ENCODE measurements at regions not wholly inside any gene's neighbourhood (a gene's known extent, or its start where the extent isn't known, plus 50 kb on each side); places are given as distances from the start of the nearest gene placed in this dataset.

DNA sequence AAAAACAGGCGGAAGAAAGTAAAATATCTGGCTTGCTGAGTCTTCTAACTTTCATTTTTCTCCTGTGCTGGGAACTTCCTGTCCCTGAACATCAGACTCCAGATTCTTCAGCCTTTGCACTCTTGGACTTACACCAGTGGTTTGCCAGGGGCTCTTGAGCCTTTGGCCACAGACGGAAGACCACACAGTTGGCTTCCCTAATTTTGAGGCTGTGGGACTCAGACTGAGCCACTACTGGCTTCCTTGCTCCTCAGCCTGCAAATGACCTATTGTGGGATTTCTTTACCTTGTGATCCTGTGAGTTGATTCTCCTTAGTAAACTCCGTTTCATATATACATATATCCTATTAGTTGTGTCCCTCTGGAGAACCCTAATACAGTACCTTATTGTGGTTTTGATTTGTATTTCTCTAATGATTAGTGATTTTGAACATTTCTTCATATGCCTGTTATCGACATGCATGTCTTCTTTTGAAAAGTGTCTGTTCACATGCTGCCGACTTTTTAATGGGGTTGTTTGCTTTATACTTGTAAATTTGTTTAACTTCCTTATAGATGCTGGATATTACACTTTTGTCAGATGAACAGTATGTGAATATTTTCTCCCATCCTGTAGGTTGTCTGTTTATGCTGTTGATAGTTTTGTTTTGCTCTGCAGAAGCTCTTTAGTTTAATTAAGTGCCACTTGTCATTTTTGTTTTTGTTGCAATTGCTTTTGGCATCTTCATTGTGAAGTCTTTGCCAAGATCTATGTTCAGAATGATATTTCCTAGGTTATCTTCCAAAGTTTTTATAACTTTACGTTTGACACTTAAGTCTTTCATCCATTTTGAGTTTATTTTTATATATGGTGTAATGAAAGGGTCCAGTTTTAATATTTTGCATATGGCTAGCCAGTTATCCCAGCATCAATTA, 348.8 kb upstream of the SETBP1 start:
- no peak overlapping the region for H3K4me3 Mint-ChIP-seq (ENCODE audit: unreplicated experiment)
- H3K36me3 Mint-ChIP-seq (ENCODE audit: low read depth): no peaks in the 10 kb centered on the region
- no peaks in the 10 kb centered on the region for H3K4me1 Mint-ChIP-seq (ENCODE audit: low read depth)
- H3K9me3 Mint-ChIP-seq (ENCODE audit: low read depth): peaks cover 12% of the 10 kb centered on the region
- no peak overlapping the region for H3K27ac Mint-ChIP-seq (ENCODE audit: unreplicated experiment)
- DNase-seq (ENCODE audit: low spot score): no peak
- no peaks in the 10 kb centered on the region for H3K27me3 Mint-ChIP-seq (ENCODE audit: low read depth)
- TF ChIP-seq, protein P1, sequence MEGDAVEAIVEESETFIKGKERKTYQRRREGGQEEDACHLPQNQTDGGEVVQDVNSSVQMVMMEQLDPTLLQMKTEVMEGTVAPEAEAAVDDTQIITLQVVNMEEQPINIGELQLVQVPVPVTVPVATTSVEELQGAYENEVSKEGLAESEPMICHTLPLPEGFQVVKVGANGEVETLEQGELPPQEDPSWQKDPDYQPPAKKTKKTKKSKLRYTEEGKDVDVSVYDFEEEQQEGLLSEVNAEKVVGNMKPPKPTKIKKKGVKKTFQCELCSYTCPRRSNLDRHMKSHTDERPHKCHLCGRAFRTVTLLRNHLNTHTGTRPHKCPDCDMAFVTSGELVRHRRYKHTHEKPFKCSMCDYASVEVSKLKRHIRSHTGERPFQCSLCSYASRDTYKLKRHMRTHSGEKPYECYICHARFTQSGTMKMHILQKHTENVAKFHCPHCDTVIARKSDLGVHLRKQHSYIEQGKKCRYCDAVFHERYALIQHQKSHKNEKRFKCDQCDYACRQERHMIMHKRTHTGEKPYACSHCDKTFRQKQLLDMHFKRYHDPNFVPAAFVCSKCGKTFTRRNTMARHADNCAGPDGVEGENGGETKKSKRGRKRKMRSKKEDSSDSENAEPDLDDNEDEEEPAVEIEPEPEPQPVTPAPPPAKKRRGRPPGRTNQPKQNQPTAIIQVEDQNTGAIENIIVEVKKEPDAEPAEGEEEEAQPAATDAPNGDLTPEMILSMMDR (IDR thresholded peaks at IDR 0.05): no peak

DNA sequence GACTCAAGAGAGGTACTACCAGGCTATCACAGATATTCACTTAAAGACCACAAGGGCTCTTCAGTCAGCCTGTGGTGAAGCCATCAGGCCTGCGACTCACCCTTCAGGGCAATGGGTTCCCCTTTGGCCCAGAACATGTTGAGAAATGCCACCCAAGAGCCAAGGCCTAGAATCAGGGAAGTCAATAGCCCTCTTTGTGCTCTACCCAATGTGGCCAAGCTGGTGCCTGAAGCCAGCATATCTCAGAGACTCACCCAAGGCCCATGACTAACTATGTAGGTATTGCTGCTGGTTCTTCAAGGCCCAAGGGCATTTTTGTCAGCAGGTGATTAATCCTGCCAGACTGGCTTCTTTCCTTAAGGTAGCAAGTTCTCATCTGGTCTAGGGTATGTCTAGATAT, 338.9 kb upstream of the SETBP1 start:
- H3K9me3 Mint-ChIP-seq (ENCODE audit: low read depth): peaks cover 25% of the 10 kb centered on the region
- no peak overlapping the region for H3K27ac Mint-ChIP-seq (ENCODE audit: unreplicated experiment)
- no peak overlapping the region for H3K4me3 Mint-ChIP-seq (ENCODE audit: unreplicated experiment)
- DNase-seq (ENCODE audit: low spot score): no peak
- peaks cover 6% of the 10 kb centered on the region for H3K36me3 Mint-ChIP-seq (ENCODE audit: low read depth)
- no peaks in the 10 kb centered on the region for H3K27me3 Mint-ChIP-seq (ENCODE audit: low read depth)
- TF ChIP-seq, protein P1 (IDR thresholded peaks at IDR 0.05): no peak
- H3K4me1 Mint-ChIP-seq (ENCODE audit: low read depth): peaks cover 17% of the 10 kb centered on the region

DNA sequence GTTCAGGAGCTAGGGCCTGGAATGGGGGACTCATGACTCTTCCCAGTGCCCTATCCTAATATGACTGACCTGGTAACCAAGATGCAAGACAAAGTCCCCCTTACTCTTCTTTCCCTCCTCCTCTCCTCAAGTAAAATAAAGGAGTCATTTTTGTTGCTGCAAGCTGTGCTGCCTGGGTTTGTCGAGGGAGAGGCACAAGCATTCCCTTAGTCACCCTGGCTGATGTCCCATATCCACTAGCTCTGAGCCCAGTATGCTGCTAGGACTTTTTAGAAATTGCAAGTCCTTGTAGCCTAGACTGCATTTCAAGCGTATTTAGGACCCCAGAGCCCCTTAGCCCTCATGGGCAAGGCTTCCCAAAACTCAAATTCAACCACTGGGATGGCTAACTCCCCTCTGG, 338.5 kb upstream of the SETBP1 start:
- Mint-ChIP-seq H3K27me3 (ENCODE audit: low read depth) (no peaks in the 10 kb centered on the region), H3K36me3 (ENCODE audit: low read depth) (peaks cover 6% of the 10 kb centered on the region), H3K4me3 (ENCODE audit: unreplicated experiment) (no peak overlapping the region), H3K27ac (ENCODE audit: unreplicated experiment) (no peak overlapping the region), H3K9me3 (ENCODE audit: low read depth) (peaks cover 23% of the 10 kb centered on the region), H3K4me1 (ENCODE audit: low read depth) (peaks cover 17% of the 10 kb centered on the region)
- no peak for DNase-seq (ENCODE audit: low spot score)
- TF ChIP-seq, protein P1 (IDR thresholded peaks at IDR 0.05): no peak

DNA sequence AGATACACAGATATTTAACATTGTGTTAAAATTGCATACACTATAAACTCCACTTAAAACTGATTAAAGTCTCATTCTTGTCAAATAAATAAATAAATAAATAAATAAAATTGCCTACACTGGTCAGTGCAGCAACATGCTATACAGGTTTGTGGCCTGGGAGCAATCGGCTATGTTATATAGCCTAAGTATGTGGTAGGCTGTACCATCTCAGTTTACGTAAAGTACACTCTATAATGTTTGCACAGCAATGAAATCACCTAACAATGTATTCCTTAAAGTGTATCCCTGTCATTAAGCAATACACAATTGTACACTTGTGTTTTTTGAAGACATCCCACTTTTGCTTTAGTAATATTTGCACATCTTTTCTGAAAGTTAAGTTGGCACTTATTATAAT, 337.7 kb upstream of the SETBP1 start:
- Mint-ChIP-seq H3K4me1 (ENCODE audit: low read depth) (peaks cover 17% of the 10 kb centered on the region), H3K36me3 (ENCODE audit: low read depth) (peaks cover 3% of the 10 kb centered on the region), H3K4me3 (ENCODE audit: unreplicated experiment) (no peak overlapping the region), H3K27me3 (ENCODE audit: low read depth) (no peaks in the 10 kb centered on the region), H3K27ac (ENCODE audit: unreplicated experiment) (no peak overlapping the region), H3K9me3 (ENCODE audit: low read depth) (peaks cover 17% of the 10 kb centered on the region)
- TF ChIP-seq, protein P1 (IDR thresholded peaks at IDR 0.05): no peak
- no peak for DNase-seq (ENCODE audit: low spot score)

DNA sequence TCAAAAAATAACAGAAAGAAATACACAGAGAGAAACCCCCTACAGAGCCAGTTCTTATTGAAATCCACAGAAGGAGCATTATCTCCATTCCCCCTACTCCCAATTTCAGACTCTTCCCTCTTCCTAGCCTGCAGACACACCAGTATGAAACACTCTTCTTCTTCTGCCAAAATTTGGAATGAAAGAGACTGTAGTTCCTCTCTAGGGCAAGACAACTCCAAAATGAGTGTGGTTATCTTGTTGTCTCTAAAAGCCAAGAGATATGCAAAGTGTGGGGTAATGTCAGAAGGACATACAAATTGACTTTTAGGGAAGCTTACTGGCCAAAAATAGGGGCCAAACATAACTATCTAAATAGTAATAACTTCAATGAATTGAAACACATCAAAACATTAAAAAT, 337.1 kb upstream of the SETBP1 start:
- TF ChIP-seq, protein P1 (IDR thresholded peaks at IDR 0.05): no peak
- no peak overlapping the region for H3K27ac Mint-ChIP-seq (ENCODE audit: unreplicated experiment)
- H3K4me1 Mint-ChIP-seq (ENCODE audit: low read depth): peaks cover 17% of the 10 kb centered on the region
- no peaks in the 10 kb centered on the region for H3K36me3 Mint-ChIP-seq (ENCODE audit: low read depth)
- DNase-seq (ENCODE audit: low spot score): no peak
- no peak overlapping the region for H3K4me3 Mint-ChIP-seq (ENCODE audit: unreplicated experiment)
- H3K27me3 Mint-ChIP-seq (ENCODE audit: low read depth): no peaks in the 10 kb centered on the region
- H3K9me3 Mint-ChIP-seq (ENCODE audit: low read depth): peaks cover 11% of the 10 kb centered on the region

Data from chondrocyte (in vitro differentiated cells).